AG04449 (cell line): ENCODE measurements at regions not wholly inside any gene's neighbourhood (a gene's known extent, or its start where the extent isn't known, plus 50 kb on each side); places are given as distances from the start of the nearest gene placed in this dataset.

Experiments used
- CTCF ChIA-PET: fragments of 350-600 bp; formaldehyde crosslinking; extraction: SDS; loops from one replicate; lab custom pipeline; 2021; ENCODE audit warnings: antibody characterized with exemption; lab: Yijun Ruan, JAX
- POLR2A ChIA-PET: fragments of 400-600, 350-600 bp; formaldehyde crosslinking; extraction: SDS; loops from one replicate; lab custom pipeline; 2020; ENCODE audit warnings: antibody characterized with exemption, inconsistent platforms; lab: Yijun Ruan, JAX
- DNase-seq: peaks from one replicate; pipeline ENCODE4 v3.0.0-alpha.2; 2010; ENCODE audit warnings: low read depth, low spot score
- H3K4me3 ChIP-seq: 2 replicates; pipeline ENCODE4 v1.5.1; 2011; ENCODE audit warnings: low read depth, mild to moderate bottlenecking, control low read depth, low read length
- TF ChIP-seq, protein P1 (sequence below): IDR thresholded peaks from one replicate; pipeline ENCODE4 v1.5.1; 2011; ENCODE audit warnings: mild to moderate bottlenecking, moderate library complexity, low read length, control low read depth, inconsistent platforms; ENCODE audit not compliant: insufficient read depth; ENCODE audit errors: missing control alignments

DNA sequence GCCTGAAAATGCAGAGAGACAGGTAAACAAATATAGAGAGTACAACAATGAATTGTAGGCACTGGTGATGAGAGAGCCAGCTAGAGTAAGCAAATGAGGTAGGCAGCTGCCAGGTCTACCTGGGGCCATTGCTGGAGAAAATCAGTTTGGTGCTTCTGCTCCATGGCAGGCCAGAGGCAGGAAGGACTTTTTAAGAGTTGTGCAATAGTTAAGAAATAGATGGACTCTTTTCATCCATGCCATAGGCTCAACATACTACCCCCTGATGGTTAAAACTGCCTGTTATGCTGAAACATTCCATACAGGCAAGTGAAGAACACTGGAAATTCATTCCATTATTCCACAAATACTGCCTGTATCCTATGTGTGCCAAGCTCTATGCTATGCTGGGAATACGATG lies 86.5 kb upstream of the CCDC112 start:
- no peak for DNase-seq
- no peak overlapping the region for H3K4me3 ChIP-seq
- TF ChIP-seq, protein P1, sequence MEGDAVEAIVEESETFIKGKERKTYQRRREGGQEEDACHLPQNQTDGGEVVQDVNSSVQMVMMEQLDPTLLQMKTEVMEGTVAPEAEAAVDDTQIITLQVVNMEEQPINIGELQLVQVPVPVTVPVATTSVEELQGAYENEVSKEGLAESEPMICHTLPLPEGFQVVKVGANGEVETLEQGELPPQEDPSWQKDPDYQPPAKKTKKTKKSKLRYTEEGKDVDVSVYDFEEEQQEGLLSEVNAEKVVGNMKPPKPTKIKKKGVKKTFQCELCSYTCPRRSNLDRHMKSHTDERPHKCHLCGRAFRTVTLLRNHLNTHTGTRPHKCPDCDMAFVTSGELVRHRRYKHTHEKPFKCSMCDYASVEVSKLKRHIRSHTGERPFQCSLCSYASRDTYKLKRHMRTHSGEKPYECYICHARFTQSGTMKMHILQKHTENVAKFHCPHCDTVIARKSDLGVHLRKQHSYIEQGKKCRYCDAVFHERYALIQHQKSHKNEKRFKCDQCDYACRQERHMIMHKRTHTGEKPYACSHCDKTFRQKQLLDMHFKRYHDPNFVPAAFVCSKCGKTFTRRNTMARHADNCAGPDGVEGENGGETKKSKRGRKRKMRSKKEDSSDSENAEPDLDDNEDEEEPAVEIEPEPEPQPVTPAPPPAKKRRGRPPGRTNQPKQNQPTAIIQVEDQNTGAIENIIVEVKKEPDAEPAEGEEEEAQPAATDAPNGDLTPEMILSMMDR, result no peak
- ChIA-PET POLR2A (no interaction called here), CTCF (interaction anchor here (1.0 to 1.2 kb wide), 3 partner anchors 19 to 202 kb away, joined by 3 read pairs; no protein-coding TSS in a partner anchor)

- POLR2A ChIA-PET, result interaction anchor here (0.7 to 1.9 kb wide), 2 partner anchors 51 to 162 kb away, joined by 3 to 4 read pairs; no protein-coding TSS in a partner anchor
- no peak overlapping the region for H3K4me3 ChIP-seq
- DNase-seq, result no peak
- CTCF ChIA-PET, result interaction anchor here (1.4 kb wide), 1 partner anchor 11 kb away, joined by 3 read pairs; no protein-coding TSS in a partner anchor
- TF ChIP-seq, protein P1, result no peak
These were observed 85.6 kb upstream of the CCDC112 start for GRCh38 chr5:115381911-115382662.

DNA sequence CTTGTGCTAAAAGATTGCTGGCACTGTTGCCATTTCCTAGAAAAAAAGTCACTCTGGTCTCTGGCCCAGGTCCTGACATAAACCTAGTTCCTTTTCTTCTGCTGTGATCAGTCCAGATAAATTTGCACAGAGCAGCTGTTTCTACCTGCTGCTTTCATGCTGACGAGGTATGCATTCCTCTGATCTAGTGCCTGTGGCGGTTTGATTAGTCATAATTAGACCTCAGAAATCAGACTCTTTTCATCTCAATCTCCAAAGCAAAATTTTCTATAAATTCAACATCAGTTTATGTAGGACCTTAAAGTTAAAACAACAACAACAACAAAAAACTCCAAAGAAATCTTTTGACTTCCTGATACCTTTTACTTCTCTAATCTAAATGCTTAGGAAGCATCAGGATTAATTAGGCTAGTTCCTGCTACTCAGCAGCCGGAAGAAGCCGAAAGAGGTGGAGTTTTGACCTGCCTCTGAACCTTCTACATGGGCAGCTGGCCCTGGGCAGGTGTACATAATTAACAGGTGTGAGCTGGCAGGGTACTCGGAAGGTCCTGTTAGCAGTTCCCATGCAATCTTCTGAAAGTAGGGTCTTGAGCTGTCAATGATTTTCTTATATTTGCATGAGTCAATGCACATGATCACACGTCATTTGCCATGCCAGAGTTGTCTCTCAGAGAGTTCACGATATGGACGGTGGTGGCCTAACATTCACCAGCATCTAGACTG lies 83.3 kb upstream of the CCDC112 start:
- H3K4me3 ChIP-seq, result no peak overlapping the region
- TF ChIP-seq, protein P1, result no peak
- ChIA-PET POLR2A (no interaction called here), CTCF (interaction anchor here (1.0 to 5.5 kb wide), 7 partner anchors 11 to 208 kb away, joined by 3 to 25 read pairs (median 3); no protein-coding TSS in a partner anchor)
- no peak for DNase-seq

GRCh38 chr5:115378754-115379153 lies 82.3 kb upstream of the CCDC112 start:
- ChIA-PET CTCF (interaction anchor here (0.8 to 5.5 kb wide), 9 partner anchors 166 to 210 kb away, joined by 3 to 25 read pairs (median 11); partner anchors contain the start of gene FEM1C), POLR2A (no interaction called here)
- TF ChIP-seq, protein P1, result no peak
- no peak for DNase-seq
- no peak overlapping the region for H3K4me3 ChIP-seq

- DNase-seq, result peak; percentile 93
- POLR2A ChIA-PET, result interaction anchor here (1.0 to 1.5 kb wide), 2 partner anchors 11 to 167 kb away, joined by 5 read pairs; partner anchors contain the start of gene FEM1C
- CTCF ChIA-PET, result interaction anchor here (0.6 to 6.4 kb wide), 38 partner anchors 9 to 462 kb away, joined by 3 to 25 read pairs (median 4); partner anchors contain the start of gene FEM1C
- H3K4me3 ChIP-seq, result peak overlapping the region; percentile 16
- TF ChIP-seq, protein P1, result peak; percentile 53
These were observed 81.2 kb upstream of the CCDC112 start for GRCh38 chr5:115377468-115378217.
